ENCODE measurements at regions not wholly inside any gene's neighbourhood (a gene's known extent, or its start where the extent isn't known, plus 50 kb on each side); places are given as distances from the start of the nearest gene placed in this dataset.

DNA sequence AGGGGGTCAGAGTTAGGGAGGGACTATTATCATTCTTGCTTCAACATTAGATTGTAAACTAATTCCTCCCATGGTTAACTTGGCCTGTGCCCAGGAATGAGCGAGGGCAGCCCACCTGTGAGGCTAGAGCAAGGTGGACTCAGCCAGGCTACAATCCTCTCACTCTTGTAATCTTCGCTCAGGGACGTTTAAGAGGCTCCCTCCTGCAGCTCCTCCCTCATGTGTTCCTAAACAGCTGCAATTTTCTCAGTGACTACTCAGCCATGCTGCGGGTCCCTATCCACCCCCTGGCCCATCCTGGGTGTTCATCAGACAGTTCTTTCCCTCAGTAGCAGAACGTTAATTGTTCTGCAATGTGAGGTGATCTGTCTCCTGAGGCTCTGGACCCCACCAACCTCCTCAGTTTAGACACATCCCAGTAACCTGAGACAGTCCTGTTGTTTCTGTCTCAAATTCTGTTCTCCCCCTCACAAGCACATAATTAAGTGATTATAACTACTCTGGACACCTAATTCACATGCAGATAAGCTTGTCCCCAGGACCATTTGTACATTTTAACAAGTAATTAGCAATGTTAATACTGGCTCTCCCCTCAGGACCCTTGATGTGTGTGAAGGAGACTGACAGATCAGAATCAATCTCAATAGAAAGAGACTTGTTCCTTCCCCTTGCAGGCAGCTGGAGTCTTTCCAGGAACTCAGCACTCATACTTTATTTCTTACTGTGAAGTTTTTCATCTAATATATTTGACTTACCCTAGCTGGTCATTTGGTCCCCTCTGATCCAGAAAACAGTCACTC is 337.2 kb upstream of the B3GAT1 start:
- TF ChIP-seq, protein P1, sequence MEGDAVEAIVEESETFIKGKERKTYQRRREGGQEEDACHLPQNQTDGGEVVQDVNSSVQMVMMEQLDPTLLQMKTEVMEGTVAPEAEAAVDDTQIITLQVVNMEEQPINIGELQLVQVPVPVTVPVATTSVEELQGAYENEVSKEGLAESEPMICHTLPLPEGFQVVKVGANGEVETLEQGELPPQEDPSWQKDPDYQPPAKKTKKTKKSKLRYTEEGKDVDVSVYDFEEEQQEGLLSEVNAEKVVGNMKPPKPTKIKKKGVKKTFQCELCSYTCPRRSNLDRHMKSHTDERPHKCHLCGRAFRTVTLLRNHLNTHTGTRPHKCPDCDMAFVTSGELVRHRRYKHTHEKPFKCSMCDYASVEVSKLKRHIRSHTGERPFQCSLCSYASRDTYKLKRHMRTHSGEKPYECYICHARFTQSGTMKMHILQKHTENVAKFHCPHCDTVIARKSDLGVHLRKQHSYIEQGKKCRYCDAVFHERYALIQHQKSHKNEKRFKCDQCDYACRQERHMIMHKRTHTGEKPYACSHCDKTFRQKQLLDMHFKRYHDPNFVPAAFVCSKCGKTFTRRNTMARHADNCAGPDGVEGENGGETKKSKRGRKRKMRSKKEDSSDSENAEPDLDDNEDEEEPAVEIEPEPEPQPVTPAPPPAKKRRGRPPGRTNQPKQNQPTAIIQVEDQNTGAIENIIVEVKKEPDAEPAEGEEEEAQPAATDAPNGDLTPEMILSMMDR (conservative IDR thresholded peaks at IDR 0.05; ENCODE audit: low read depth, low read length) = no peak
- DNase-seq (ENCODE audit: low read depth) = no peak
- no peak overlapping the region for H3K4me3 ChIP-seq (ENCODE audit: low read length)

DNA sequence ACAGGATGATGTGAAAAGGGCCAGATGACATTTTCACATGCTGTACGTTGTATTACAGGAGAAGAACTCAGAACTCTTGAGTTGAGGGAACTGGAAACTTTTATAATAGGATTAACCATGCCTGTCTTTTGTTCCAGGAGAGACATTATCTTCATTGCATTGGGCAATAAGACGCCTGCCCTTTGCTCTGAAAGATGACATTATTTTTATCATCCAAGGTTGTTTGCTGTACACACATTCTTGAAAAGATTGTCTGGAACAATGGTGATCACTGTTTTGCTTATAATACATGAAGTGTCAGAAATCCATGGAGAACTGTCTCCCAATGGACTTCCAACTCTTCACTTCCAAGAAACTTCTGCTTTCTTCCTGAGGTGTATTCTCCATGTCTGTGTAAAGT is 334.6 kb upstream of the B3GAT1 start:
- H3K4me3 ChIP-seq (ENCODE audit: low read length) = no peak overlapping the region
- TF ChIP-seq, protein P1 (conservative IDR thresholded peaks at IDR 0.05; ENCODE audit: low read depth, low read length) = no peak
- DNase-seq (ENCODE audit: low read depth) = no peak

DNA sequence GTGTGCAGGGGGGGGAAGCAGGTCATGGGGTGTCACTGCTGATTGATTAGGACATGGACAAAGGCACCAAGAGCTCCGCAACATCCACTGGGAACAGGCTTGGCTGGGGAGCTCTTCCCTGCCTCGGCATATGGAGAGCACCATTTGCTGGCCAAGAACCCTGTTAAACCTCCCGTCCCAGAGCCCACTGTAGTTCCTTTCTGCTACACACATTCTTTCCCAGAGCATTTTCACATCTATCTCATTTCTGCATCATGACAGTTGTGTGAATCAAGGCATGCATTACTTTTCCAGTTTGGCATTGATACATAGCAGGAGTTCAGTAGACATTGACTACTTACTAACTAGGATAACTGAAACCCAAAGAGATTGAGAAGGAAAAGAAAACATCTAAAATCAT is 333.4 kb upstream of the B3GAT1 start:
- H3K4me3 ChIP-seq (ENCODE audit: low read length) = no peak overlapping the region
- DNase-seq (ENCODE audit: low read depth) = no peak
- TF ChIP-seq, protein P1 (conservative IDR thresholded peaks at IDR 0.05; ENCODE audit: low read depth, low read length) = no peak

DNA sequence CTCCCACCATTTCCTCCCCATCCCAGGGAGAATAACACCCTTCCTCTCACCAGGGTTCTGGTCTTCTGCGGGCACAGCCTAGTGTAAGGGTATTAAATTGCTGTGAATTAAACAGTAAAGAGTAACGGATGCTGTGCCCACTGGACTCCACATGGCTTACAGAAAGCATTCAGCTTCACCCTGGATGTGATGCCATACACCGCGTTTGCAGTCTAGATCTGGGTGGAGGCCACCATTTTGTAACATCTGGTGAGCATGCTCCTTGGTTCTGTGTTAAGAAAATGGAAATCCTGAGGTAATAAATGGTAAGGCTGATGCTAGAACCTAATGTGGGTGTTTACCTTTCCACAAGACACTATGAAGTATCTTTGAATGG is 331.8 kb upstream of the B3GAT1 start:
- H3K4me3 ChIP-seq (ENCODE audit: low read length) = no peak overlapping the region
- no peak for DNase-seq (ENCODE audit: low read depth)
- TF ChIP-seq, protein P1 (conservative IDR thresholded peaks at IDR 0.05; ENCODE audit: low read depth, low read length) = no peak

DNA sequence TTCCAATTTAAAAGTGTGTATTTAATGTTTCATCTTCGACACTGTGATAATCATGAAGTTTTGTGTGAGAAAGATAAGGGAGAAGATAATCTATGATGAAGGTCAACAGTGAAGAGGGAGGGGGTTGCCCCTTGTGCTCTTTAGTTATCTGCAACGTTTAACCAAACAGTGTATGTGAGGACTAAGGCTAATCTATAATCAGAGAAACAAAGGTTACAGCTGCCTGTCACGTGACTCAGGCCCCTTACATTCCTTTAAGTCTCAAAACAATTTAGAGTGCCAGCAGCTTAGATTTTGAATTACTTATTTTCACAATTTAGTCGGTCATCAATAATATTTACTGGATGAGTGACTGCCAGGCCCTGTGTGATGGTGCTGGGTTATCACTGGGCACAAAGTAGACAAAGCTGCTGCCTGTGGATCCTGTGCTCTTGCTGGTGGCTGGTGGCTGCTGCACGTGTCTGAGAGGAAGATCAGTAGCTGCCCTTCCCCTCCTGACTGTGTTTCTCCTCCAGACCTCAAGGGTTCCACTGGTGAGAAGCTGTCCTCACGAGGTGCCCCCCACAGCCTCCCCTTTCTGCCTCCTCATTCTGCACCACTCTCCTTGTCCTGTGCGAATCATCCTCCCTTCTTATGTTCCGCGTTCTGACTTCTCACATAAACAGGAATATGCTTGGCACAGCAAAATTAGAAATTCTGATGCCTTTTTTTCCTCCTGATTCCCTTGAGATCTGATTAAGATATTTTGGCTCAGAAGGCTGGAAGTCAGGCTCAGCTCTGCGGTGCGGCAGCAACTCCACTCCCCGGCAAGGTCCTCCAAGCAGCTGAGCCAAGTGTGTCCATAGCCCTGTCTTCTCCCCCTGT is 331.1 kb upstream of the B3GAT1 start:
- no peak overlapping the region for H3K4me3 ChIP-seq (ENCODE audit: low read length)
- TF ChIP-seq, protein P1 (conservative IDR thresholded peaks at IDR 0.05; ENCODE audit: low read depth, low read length) = no peak
- DNase-seq (ENCODE audit: low read depth) = no peak

DNA sequence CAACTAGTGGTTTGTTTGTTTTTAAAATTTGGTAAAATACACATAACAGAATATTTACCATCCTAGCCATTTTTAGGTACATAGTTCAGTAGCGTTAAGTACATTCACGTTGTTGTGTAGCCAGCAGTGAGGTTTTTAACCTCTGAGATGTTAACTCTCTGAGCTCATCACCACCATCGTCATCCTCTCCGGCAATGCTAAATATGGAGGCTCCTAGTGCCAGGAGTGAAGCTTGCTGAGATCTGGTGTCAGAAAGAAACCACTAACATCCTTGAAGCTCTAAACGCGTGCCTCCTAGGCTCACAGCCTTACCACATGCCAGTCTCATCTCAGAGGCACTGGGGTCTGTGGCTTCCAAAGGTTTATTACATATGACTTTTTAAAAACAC is 330.2 kb upstream of the B3GAT1 start:
- TF ChIP-seq, protein P1 (conservative IDR thresholded peaks at IDR 0.05; ENCODE audit: low read depth, low read length) = no peak
- H3K4me3 ChIP-seq (ENCODE audit: low read length) = no peak overlapping the region
- no peak for DNase-seq (ENCODE audit: low read depth)
